GM19023 (cell line): ENCODE measurements at regions not wholly inside any gene's neighbourhood (a gene's known extent, or its start where the extent isn't known, plus 50 kb on each side); places are given as distances from the start of the nearest gene placed in this dataset.
"Not testable (repeated sequence)": the region's sequence is repeated elsewhere in the genome, so short reads cannot be mapped to it uniquely, and the experiment has no call there.

ENCODE experiments used
- ATAC-seq: cut with Tn5 transposase; IDR thresholded peaks from one replicate; pipeline ENCODE4 v1.9.1; 2021; ENCODE audit warnings: mild to moderate bottlenecking, moderate library complexity; ENCODE audit not compliant: unreplicated experiment

DNA sequence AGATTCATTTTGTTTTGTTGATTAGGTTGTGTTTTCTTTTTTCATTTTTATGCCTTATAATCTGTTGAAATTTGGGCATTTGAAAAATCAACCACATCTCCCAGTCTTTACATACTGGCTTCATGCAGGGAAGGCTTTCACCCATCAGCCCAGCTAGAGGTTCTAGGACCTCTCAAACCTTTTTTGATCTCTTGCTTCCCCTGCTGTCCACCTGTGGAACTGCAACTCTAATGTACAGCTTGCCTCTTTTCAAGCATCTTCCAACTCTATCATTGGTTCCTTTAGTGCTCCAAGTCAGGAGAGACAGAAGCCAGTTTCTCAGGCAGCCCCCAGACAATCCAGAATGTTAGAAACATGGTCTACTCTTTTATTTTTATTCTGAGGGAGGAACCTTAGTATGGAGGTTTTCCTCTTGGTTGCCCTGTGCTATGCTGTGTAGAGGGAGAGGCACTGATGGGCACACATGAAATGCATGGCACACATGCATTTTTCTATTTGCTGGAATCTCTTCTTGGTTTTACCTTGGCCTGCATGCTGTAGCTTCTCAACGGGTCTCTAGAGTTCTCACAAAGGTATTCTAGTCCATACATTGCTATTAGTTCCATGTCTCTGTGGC lies 107.2 kb upstream of the L3MBTL4 start:
- ATAC-seq = no peak

DNA sequence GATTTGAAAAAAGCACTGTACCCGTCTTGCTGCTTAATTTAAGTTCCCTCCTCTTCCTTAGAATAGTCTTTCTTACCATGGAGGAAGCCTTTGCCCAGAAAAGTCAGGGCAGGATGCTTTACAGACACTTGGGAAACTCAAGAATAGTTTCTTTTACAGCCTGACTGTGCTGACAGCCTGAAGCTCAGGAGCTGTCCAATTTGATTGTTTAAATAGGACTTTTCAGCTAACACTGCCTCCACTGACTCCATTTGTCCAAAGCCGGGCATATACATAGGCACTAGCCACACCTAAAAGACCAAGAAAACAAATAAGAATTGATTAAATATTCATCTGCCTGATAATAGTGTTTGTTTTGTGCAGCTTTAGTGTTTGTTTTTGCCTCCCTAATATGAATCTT lies 110.9 kb upstream of the L3MBTL4 start:
- ATAC-seq = no peak

DNA sequence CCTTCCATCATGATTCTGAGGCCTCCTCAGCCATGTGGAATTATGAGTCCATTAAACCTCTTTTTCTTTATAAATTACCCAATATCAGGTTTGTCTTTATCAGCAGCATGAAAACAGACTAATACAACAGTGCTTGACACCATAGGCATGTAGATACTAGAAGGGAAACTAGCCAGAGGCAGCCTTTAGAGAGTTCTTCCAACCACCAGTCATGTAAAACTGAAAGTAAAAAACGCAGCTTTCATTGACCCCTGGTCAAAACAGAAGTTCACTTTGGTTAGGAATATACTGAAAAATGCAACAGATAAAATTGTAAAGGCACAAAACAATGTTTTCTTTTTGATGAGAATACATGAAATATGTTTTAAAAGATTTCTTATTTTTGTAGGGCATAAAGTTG lies 122.8 kb upstream of the L3MBTL4 start:
- ATAC-seq = no peak

DNA sequence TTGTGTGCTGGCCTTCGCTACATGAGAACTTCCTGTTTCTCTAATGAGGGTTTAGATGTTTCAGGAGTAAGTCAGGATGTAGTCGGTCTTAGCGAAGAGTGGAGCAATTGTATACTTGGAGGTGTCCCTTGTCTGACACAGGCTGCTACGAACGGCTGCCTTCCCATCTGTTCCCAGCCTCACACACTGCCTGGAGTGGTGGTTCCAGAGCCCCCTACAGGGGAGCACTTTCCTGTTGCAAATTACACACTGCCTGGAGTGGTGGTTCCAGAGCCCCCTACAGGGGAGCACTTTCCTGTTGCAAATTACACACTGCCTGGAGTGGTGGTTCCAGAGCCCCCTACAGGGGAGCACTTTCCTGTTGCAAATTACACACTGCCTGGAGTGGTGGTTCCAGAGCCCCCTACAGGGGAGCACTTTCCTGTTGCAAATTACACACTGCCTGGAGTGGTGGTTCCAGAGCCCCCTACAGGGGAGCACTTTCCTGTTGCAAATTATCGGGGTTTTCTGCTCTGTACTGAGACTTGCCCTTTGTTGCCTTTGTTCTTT lies 126.5 kb upstream of the L3MBTL4 start:
- not testable (repeated sequence) for ATAC-seq

DNA sequence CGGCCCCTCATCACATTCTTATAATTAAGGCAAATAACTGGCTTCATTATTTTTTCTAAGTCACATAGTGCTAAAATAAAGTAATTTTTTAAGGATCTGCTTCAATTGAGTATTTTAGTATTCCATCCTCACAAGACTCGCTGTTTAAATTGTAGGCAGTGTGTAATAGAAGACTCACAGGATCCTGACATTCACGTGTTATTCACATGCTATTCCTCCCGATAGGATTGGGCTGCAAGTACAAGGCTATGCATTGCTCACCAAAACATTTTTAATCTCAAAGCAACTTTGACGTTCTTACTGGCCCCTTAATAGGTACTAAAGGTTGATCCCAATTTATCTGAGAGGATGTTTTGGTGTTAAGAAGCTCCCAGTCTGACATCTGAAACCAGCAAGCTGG lies 127.6 kb upstream of the L3MBTL4 start:
- no peak for ATAC-seq

DNA sequence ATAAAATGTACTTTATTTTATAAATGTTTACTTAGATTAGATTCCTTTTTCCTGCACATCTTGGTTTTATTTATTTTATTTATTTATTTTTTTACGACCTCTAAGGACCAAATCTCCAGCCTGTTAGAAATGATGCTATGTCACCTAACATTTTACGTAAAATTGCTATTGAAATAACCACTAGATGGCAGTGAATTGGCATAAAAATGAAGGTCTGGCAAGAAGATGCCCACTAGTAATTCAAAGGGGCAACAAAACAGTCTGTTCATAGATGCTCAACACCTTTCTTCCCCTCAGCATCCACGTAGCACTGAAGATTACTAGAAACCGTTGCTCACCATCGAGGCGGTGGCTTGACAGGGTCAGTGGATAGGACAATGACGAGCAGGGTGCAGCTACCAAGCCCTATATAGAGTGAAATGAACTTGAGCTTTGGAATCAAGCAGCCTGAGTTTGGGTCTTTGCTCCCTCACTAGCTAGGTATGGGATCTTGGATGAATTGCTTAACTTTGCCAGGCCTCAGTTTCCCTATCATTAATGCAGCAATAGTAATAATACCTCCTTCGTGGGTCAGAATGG lies 128.7 kb upstream of the L3MBTL4 start:
- ATAC-seq = no peak

DNA sequence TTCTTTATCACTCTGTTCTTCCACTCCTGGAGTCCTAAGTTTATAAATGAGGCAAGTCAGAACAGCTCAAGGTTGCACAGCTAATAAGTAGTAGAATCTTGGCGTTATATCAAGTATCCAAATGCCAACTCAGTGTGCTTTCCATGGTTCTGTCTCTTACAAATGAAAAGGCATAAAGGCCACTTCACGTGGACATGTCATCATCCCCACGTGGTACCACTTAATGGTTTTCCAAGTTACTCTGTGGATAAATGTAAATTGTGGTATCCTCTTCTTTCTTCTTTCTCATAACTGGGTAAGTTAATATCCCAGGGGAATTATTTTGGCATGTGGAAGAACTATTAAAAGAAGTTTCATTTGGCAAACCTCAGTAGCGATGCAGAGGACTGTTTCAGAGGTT lies 131.5 kb upstream of the L3MBTL4 start:
- ATAC-seq = no peak

DNA sequence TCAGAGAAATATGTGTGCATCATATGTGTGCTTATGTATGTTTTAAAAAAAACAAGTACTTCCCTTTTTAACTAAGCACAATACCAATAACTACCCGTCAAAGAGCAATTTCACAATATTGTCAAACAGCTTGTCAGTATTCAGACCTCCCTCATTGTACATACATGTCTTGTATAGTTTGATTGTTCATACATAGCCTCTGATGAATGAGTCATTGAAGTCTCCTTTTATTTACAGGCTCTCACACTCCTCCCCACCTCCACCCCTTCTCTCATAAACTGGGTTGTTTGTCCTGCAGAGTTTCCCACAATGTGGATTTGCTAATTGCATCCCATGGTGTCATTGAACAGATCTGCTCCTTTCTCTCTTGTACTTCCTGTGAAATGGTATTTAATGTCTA lies 132.8 kb upstream of the L3MBTL4 start:
- no peak for ATAC-seq

DNA sequence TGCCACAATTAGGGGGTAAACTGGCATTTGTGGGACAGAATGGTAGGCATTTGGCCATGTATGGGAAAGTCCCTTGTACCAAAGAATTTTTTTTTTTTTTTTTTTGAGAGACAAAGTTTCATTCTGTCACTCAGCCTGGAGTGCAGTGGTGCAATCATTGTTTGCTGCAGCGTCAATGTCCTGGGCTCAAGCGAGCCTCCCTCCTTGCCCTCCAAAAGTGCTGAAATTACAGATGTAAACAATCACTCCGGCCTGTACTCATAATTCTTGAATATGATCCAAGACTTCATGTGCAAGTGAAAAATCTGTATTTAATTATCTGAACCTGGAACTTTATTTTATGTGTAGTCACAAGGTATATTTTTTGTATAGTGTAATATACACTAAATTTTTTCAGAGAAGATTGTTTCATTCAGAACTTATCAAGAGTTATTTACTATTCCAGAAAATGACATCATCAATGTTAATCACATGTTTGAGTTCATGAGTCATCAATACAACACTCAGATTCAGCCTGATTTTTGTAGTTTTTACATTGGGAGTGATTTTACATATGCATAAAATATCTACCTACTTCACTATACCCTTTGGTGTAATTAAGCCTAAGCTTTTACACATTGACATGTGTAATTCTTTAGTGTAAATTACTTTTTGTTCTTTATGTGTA lies 138.7 kb upstream of the L3MBTL4 start:
- no peak for ATAC-seq

DNA sequence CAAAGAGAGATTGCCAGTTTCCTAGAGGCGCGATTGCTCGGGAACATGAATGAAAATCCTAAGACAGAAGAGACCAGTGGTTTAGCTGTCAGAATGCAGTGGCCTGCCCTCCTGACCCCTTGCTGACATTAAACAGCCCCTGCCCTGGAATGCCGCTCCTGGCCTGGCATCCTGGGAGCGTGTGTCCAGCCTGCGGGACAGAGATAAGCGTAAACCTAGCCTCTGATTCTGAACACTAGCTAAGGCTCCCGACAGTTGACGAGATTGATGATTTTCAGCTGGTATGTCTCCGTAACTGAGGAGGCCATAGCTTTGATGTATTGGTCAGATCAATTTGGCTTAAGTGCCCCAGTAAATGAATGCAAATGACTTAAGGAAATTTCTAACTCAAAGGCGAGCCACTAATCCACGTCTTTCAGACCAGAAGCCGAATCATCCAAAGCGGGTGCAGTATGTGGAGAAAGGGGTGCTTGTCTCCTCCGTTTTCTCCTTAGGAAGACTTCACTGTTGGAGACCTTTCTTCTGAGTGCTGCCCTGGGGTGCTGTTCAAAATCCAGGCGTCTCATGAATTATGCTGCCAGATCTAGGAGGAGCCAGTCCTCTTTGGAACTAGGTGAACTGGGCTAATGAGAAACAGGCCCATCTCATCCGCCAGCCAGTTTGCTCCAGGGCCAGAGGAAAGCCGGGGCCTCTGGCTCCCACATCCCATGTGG lies 142.5 kb upstream of the L3MBTL4 start:
- ATAC-seq = no peak

DNA sequence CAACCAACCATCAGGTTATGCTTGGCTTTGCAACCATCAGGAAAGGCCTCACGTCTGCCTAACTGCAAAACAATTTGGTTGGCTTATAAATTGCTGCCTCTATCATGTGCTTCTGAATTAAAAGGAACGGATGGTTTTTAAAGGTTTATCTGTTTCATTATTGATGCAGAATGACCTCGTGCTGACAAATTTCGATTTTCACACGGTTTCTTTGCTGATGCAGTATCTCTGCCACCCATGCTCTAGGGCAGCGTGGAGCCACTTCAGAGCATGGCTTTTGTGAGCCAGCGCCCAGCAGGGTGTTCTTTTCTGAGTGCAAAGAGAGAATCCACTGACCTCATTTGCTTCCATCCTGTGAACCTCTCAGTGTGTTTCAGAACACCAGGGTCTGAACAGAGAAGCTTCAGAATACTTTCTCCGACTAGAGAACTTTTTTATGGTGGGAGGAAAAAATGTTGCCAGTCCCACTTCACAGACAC lies 143.1 kb upstream of the L3MBTL4 start:
- ATAC-seq = no peak

DNA sequence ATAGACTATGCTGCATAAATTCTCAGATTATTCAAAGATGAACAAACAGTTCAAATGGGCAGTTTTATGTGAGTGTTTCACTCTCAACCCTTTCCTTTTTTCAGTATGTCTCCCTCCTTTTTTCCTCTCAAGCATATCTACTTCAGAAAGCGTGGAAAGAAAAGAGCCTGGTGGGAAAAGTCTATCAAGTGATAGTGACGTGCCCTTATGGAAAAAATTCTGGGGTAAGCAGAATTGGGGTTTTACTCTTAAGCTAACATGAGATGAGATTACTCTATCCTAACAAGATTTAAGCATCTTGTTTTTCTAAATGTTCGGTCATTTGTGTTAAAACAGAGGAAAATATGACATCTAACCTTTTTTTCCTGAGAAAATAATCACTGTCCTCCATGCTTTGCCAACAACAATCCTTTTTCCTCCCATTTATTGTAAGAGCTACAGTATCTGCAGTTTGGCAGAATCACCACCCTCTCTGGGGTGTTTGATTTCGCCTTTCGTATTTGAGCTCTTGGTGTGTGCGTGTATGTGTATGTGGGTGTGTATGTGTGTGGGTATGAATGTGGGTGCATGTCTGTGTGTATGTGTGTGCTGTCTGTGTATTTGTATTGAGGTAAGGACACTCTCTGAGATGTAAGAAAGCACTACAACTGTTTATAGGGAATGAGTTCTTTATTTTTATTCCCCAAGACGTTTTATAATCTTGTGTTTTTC lies 143.9 kb upstream of the L3MBTL4 start:
- no peak for ATAC-seq

DNA sequence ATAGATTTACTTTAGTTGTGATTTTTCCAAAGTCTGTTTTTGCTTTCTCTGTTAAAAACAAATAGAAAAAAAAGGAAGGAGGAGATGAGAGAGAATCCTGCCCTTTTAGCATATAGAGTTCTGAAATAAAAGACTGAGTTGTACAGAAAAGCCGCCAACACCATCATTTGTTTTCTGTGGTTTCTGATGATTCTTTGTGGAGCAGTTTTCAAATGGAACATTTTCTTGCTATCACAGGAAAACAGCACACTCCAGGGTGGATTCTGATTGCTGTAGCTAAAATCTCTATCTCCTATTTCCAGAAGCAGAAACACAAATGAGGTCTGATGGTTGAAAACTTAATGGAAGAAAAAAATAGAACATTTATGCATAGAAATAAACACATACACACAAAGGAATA lies 144.6 kb upstream of the L3MBTL4 start:
- no peak for ATAC-seq

DNA sequence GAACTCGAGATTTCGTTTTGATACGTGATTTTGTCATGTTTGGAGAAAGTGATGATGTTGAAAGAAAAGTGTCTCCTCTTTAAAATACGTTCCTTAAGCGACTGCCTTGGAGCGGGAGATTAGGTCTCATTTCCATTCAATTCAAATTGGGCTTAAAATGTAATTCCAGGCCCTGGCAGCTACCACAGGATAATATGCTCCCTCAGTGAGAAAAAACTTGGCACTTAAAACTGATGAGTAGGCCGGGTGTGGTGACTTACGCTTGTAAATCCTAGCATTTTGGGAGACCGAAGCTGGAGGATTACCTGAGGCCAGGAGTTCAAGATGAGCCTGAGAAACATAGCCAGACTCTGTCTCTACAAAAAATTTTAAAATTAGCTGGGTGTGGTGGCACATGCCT lies 146.3 kb upstream of the L3MBTL4 start:
- ATAC-seq = no peak

DNA sequence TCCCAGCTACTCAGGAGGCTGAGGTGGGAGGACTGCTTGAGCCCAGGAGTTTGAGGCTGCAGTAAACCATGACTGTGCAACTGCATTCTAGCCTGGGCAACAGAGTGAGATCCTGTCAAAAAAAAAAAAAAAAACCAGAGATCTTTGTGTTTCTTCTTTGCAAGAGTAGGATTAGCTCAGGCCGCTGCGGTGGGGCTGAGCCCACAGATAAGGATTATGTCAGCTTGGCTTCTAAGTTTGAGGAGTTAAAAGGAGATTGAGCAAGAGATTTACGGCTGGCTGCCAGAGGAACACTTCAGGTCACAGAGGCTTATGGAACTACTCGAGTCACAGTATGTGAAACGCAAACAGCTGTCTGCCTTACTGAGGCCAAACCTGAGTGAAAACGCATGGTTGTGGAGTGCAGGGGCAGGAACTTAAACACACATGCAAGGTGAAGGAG lies 146.7 kb upstream of the L3MBTL4 start:
- no peak for ATAC-seq

DNA sequence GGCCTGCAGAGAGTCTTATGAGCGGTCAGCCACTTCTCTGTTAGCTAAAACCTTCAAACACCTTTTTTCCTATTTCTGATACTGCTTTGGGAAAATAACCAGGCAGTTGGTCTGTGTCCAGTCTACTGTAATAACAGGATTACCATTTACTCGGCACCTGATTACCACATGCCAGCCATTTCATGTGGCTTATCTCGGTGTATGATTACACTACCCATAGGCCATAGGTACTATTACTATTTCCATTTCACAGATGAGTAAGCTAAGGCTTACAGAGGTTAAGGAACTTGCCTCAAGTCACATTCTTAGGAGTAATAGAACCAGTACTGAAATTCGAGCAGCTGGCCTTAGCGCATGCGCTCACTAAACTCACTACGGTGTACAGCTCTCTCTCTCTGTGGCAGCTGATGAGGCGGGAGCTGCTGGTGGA lies 147.2 kb upstream of the L3MBTL4 start:
- ATAC-seq = no peak

DNA sequence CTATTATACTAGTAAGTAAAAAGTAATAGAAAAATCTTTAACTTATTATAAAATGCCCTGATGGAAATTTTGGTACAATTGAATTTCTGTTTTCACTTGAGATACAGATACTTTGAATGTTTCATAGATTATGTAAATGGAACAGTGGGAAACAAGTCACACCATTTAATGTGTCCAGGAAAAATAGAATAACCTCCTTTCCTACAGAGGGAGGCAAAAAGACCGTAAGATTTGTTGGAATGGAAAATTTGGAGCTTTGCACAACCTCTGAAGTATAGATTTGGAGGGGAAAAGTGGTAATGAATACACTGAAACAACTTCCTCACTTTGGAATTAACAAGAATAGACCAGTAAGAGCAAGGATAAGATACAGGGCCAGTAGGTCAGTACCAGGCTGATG lies 149.2 kb upstream of the L3MBTL4 start:
- no peak for ATAC-seq

DNA sequence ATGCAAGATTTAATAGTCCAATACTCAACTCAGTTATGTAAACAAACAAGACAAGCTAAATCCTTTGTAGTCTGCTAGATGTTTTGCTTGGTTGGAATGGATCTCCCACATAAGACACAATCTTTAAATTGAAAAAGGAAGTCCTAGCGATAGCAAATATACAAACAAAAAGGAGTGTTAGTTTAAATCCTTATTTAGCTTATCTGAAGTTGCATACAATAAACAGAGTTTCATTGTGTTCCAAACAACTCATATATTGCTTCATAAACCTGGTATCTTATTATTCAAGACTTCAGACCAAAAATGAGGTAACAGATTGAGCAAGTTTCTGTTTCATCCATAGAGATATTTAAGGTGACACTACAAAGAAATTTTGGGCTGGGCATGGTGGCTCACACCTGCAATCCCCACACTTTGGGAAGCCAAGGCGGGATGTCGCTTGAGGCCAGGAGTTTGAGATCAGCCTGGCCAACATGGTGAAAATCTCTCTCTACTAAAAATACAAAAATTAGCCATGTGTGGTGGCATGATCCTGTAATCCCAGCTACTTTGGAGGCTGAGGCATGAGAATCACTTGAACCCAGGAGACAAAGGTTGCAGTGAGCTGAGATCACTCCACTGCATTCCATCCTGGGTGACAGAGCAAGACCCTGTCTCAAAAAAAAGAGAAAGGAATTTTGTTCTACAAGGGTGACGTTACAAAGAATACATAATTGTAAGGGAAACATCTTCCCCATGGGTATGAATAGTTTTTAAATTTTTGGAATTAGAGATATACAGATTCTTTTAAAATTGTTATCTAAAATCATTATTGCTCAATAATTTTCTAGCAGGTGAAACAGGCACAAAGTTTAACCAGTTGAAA lies 150.5 kb upstream of the L3MBTL4 start:
- ATAC-seq = no peak

DNA sequence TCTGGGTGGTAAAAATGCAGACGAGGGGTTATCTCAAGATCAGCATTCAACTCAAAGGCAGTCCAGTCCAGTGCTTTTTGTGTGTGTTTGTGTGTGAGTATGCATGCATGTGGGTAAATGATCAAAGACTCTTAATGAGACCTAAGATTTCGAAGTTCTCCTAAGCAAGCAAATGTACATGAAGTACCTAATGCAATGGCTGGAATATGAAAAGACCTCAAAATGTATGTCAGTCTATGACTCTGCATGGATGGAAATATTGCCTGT lies 151.0 kb upstream of the L3MBTL4 start:
- ATAC-seq = no peak

DNA sequence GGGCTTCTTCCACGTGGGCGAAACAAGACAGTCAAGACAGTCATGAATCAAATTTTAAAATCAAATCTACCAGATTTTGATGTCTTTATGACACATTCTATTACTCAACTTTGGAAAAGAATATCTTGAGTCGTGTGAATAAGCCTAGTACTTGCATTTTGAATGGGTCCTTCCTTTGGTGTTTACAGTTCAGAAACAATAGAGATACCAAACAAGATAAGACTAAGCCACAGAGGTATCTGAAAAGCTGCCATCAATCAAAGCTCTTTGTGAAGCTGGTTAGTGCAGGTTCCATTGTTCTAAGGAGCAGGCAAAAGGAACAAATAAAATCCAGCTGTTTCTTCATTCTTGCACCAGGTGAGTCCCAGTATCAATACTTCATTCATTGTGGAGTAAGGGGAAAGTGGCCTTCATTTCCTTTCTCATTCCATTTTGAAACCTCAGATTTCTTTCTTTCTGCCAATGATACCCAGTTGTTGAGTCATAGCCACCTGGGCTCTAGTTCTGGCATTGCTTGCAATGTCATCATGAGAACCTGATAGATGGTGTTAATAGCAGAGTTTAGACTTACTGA lies 151.7 kb upstream of the L3MBTL4 start:
- no peak for ATAC-seq
